NCI-H460 (cell line): ENCODE measurements at regions not wholly inside any gene's neighbourhood (a gene's known extent, or its start where the extent isn't known, plus 50 kb on each side); places are given as distances from the start of the nearest gene placed in this dataset.
"Not testable (repeated sequence)": the region's sequence is repeated elsewhere in the genome, so short reads cannot be mapped to it uniquely, and the experiment has no call there.

Experiments used
- DNase-seq: peaks from one replicate; pipeline ENCODE4 v3.0.0-alpha.2; 2016; ENCODE audit warnings: low read depth; ENCODE audit errors: extremely low read depth

DNA sequence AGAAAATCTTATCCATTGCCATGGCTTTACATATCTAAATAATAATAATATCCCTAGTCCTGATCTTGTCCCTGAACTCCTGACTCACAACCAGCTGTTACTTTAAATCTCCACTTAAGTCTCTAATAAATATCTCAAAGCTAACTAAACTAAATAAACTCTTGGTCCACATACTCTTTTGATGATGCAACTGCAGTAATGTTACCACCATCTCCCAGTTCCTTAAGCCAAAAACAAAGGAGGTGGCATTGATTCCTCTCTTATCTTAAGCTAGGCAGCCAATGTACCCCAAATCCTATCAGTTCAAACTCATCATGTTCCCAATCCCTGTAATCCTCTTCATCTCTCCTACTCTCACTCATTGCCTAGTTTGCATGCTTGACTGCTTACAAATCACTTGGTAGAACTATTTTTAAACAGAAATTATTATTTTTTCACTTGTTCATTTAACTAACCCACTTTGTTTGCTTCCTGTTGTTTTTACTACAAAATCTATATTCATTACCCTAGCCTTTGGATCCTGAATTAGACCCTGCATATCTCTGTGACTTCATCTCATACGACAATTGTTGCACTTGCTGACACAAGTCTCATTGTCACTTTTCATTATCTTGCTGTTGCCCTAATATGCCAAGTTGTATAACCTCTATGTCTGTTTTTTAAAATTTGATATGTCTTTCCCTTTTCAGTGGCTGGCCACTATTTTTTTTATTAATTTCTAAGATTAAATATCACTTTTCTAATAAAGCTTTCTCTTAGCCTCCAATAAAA is 462.2 kb downstream of the ZPLD1 start:
- no peak for DNase-seq

DNA sequence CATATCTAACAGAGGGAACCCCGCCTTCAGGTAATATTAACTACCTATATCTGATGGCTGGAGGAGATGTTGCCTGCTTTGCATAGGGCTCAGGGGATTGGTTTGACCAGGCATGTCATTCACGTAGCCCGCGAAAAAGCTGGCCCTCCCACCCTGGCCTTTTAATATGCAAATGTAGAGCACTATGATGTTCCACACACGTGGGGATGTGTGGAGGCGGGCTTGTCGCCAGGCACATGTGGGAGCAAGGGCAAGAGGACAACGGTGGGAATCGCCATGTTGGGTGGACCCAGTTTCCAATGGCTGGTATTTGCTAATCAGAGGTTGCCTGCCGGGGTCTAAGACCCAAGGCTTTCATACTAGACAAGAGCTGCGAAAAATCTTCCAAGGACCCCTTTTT is 469.8 kb downstream of the ZPLD1 start:
- no peak for DNase-seq

DNA sequence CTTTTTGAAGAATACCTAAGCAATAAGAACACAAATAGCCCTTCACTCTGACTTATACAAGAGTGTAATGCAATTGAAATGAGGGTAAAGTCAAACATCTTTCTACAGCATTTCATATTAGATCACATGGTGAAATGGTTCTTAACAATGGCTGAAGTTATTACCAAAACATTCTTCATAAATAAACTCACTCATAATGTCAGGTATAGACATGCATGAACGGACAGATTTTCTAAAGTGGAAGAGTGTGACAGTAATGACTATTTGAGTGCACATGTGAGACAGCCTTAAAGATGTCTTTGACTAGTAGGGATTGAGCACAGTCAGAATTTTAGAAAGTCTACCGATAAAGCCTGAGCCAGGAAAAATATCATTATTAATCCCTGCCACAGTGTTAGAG is 471.0 kb downstream of the ZPLD1 start:
- no peak for DNase-seq

DNA sequence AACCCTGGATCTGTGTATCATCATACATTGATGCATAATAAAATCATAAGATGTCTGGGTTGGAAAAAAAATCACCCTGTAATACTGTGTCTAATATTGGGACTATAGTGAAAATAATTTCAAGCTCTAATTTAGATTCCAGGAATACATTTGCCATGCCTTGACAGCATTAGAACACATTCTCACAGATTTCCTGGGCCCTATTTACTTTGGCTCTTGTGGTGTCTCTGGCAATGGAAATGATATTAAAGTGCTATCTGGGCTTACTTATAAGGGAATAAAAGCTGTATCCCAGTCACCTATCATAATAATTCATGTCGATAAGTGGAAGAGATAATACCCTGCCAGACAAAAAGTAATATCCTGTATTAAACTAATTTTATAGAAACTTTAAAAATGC is 472.0 kb downstream of the ZPLD1 start:
- DNase-seq = no peak

DNA sequence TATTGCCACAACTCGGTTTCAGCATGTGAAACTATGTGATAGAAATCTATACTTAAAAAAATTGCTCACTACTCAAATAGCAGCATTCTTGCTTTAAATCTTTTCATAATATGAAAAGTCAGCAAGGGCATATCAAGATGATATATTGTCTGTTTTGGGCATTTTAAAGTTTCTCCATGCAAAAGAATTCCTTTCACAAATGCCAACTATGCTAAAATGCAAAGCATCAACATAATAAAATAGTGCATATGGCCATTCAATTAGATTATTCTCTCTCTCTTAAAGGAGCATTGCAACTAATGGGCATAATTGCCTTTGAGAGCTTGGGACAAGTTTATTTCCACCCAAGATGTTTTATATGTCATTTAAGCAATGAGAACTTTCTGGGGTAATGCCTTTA is 475.1 kb downstream of the ZPLD1 start:
- DNase-seq = no peak

DNA sequence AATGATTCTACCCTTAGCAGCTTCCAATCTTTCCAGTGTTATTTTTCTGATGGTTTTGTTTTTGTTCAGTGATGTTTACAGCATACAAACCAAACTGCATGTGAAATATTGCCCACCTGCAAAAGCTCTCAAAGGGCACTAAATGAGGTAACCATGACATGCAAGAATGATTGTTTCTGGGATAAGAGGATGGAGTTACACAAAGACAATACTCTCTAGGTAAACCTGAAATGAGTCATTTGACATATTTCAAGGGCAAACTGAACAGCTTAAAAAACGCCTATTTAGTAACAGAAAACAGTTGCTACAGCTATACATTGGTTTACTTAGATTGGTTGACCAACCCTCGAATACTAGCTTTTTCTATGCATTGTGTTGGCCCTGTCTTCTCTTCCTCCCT is 481.7 kb downstream of the ZPLD1 start:
- no peak for DNase-seq

DNA sequence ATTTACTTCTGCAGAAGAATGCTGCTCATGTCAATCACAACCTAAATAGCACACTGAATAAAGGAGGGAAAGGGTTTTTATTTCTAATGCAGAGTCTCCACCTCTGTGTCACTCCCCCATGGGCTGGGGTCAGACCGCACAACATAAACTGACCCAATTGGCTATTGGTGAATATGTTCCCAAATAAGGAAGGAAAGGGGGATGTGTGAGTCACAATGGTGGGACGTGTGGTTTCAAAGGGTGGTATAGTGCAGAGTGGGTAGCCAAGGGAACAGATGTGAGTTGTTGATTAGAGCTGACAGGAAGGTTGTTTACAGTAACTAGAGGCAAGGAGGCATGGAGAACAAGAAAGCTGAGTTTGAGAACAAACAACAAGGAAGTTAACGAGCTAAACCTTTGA is 491.8 kb downstream of the ZPLD1 start:
- no peak for DNase-seq

DNA sequence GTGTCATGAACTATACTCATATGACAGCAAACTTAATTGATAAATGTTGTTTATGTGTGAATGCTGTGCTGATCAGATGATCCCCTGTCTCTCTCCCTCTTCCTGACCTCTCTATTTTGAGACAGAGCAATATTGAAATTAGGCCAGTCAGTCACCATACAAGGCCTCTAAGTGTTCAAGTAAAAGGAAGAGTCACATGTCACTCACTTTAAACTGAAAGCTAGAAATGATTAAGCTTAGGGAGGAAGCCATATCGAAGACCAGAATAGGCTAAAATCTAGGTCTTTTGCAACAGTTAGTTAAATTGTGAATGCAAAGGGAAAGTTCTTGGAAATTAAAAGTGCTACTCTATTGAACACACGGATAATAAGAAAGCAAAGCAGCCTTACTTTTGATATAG is 498.6 kb downstream of the ZPLD1 start:
- DNase-seq = no peak

DNA sequence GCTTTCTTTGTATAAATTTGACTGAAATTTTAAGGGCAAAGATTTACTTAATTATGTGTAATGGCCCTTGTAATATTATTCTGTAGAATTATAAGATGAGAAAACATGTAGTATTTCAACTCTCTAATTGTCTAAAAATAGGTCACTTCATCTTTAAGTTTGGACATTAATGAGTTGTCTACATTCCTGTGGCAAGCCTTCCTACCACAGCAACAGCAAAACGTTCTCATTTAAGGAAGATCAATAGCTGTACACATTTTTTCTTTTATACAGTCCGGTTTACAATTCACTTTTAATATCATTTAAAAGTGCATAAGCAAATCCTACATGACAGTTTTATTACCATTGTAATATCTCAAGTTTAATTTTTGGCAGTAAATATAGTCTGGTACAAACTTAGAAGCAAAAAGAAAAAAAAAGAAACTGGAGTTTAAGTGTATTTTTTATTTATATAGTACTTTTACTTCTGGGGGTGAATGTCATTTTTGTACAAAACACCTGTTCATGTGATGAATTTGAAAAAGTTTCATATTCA is 501.8 kb downstream of the ZPLD1 start:
- no peak for DNase-seq

DNA sequence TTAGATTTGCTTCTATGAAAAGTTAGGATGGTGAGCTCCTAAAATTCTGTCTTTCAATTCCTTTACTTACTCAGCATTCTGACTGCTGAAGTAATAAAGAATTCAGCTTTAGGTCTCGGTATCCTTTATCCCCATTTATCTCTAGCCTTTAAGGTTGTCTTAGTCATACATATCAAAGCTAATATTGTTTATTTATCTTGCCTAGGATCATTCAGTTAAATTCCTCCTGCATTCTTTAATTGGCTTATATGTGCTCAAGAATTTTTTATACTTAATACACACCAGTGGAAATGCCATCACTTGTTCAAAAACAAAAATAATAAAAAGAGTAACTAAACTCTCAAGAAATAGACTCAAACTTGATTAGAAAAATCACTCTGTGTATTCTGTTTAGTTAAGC is 507.0 kb downstream of the ZPLD1 start:
- no peak for DNase-seq

DNA sequence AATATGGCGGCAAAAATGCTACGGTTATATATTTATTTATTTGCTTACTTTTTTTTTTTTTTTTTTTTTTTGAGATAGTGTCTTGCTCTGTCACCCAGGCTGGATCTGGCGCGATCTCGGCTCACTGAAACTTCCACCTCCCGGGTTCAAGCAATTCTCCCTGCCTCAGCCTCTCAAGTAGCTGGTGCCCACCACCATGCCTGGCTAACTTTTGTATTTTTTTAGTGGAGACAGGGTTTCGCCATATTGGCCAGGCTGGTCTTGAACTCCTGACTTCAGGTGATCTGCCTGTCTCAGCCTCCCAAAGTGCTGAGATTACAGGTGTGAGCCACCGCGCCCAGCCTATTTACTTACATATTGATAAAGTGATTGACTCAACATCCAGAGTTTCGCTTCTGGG is 511.6 kb downstream of the ZPLD1 start:
- DNase-seq = not testable (repeated sequence)

DNA sequence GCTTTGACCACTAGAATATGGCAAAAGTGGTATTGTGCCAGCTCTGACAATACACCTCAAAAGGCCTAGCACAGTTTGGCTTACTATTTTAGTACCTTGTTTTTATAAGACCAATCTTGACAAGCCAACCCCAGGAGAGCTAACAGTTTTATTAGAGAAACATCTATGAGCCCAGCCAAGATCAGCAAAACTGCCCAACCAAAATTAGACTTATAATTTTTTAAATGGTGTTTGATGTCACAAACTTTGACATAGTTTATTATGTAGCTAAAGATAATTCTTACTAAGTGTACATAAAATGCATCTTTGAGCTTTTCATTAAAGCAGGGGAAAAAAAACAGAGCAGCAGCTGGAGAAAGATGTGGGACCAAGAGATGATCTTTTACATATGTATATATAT is 537.5 kb downstream of the ZPLD1 start:
- no peak for DNase-seq

DNA sequence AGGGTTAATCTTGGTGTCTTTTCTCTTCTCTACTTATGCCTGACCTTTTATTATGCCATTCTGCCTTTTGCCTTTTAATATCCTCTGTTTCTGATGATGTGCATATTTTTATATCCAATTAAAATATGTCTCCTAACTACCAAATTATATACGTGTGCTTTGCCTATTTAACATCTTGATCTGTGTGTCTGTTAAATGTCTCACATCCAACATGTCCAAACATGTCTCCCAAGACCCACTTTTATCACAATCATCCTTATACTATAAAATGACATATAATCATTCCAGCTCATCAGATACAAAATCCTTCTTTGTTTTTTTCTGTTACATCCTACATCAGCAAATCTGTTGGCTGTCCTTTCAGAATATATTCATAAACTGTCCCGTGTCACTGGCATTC is 539.5 kb downstream of the ZPLD1 start:
- no peak for DNase-seq

DNA sequence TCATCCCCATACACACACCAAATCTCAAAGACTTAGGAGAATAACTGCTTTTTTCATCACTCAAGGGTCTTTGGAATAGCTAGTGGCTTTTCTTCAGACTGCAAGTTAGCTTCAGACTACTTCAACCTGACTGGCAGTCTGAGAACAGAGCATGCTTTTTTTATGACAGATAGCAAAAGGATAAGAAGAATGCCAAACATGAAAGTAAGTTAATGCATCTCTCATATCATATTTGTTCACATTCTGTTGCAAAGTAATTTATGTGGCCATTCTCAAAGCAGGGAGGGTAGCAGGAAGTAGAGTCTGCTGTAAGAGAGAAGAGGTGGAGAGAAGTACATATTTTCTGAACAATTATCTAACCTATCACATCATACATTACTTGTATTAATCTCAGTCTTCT is 544.4 kb downstream of the ZPLD1 start:
- no peak for DNase-seq

DNA sequence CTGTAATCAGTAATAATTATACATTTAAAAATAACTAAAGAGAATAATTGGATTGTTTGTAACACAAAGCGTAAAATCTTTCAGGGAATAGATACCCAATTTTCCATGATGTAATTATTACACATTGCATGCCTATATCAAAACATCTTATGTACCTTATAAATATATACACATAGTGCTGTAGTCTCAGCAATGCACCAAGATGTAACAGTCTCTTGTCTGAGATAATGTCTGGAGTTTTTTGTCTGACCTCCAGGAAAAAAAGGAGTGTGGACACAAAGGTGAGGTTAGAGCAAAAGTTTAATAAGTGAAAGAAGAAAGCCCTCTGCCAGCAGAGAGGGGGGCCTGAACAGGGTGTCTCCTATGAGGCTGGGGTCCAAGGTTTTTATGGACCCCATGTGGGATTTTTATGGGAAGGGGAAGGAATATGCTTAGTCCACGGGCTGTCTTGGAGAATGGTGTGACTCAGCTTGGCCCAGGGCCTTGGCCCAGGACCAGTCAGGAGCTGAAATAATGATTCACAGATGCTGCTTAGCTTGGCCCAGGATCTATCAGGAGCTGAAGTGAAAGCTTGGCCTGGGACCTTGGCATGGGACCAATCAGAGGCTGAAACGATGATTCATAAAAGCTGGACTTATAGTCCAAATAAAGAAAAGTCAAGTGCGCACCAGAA is 545.0 kb downstream of the ZPLD1 start:
- DNase-seq = peak; percentile 55

DNA sequence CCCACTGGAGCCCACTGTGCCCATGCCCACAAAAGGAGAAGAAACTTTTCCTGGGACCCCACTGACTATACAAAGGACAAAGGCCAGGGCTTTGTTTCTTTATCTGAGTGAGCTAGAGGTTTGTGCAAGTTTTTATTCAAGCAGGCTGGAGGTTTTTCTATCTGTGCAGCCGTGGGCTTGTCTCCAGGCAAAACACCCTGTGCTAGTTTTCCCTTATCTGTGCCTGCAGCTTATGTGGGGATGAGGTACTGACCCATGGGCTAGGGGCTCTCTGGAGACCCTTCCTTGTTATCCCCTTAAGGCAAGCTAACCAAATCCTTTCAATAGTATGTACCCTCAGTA is 545.5 kb downstream of the ZPLD1 start:
- DNase-seq = no peak

DNA sequence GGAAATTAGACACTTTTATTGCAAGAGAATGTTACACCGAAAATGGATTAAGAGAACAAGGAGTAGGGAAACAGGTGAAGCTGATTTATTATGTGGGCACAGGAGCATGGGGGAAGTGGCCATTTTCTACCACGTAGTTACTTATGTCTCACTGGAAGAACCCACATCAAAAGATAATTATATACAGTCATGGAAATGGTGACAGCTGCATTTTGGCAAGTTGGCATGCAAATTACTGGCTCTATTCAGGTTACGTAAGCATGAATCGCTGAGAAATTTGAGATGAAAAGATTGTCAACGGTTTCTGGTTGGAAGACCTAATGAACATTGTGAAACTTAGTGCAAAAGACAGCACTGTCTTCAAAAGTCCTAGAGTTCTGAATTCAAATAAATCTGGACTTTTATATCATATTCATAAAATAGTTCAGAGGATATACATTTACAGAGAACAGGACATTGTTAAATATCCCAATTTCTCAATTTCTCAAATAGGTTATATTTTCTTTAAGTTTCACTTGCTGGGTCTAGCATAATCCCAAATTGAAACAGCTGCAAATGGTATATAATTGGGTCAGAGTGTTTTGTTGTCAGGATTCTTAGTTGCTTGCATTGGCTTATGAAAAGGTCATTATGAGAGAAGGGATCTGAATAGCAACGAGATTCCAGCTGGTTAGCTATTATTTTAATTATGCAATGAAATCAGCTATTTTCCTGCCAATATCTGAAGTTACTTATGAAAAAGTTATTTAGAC is 567.8 kb downstream of the ZPLD1 start:
- no peak for DNase-seq

DNA sequence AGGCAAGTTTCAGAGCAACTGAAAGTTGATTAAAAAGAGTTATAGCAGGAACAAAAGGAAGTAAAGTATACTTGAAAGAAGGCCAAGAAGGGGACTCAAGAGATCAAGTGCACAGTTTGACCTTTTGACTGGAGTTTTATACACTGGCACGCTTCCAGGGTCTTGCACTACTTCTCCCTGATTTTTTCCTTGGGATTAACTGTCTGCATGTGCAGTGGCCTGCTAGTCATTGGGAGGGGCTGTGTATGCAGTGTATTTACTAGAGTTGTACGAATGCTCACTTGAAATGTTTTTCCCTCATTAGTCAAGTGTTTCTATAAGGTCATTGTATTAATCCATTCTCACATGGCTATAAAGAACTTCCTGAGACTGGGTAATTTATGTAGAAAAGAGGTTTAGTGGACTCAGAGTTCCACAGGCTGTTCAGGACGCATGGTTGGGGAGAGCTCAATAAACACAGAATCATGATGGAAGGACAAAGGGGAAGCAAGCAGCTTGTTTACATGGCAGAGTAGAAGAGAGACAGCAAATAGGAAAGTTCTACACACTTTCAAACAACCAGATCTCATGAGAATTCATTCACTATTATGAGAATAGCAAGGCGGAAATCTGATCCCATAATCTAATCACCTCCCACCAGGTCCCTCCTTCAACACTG is 571.8 kb downstream of the ZPLD1 start:
- DNase-seq = no peak

DNA sequence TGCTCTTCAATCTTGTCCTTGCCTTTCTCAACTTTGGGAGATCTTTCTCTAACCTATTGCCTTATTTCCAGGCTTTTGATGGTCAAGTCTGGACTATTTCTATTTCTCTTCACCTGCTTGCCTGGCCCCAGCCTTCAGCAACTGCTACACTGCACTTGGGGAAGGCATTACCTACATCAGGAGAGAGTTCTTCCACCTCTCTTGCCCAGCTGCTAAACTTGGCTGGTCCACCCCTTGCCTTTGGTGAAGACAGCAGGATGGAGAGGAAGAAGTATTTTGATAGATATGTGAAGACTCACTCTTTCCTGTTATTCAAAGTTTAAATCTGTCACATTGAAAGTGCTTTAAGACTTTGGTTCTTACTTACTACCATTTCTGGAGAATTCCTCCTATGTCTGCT is 574.8 kb downstream of the ZPLD1 start:
- no peak for DNase-seq

DNA sequence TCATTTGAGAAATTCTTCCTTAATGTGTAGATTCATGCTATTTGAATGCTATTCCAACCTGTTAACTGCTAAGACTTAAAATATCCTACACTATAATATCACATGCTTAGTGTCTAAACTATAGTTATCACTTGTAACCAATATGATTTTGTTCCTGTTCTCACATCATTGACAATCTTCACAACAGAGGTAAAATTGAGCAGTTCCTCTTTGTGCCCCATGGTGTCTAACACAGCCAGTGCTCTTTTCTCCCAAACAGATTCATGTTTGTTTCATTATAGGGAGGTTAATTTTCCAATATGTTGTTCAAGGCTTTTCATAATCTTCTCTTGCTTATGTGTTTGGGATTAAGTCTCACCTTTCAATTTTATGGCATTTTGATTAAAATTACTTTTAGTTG is 591.1 kb downstream of the ZPLD1 start:
- DNase-seq = no peak

DNA sequence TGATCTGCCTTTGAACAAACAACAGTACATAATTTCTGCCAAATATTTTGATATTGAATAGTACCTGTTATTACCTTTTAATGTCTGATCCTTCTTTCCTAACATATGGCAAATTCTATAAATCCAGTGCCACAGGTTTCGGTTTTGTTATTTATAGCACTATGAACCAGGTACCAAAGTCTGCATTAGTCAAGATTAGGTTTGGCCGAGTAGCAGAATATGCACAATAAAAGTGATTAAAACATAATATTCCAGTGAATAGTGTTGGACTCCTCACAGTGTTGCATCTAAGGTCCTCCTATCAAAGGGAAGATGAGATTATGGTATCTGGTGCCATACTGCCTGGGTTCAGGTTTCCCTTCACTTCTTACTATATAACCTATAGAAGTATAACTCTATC is 599.0 kb downstream of the ZPLD1 start:
- no peak for DNase-seq
